PC-9 (cell line): ENCODE measurements at regions not wholly inside any gene's neighbourhood (a gene's known extent, or its start where the extent isn't known, plus 50 kb on each side); places are given as distances from the start of the nearest gene placed in this dataset.

ENCODE experiments used
- EZH2 ChIP-seq: fragments of 200-600 bp; sonication (generic); IDR thresholded peaks from 2 replicates; pipeline ENCODE4 v1.8.0; 2017; ENCODE audit warnings: antibody characterized with exemption, low read depth
- TF ChIP-seq, protein P1 (sequence below): fragments of 200-600 bp; sonication (generic); conservative IDR thresholded peaks from 2 replicates; pipeline ENCODE4 v1.6.1; 2017; ENCODE audit warnings: mixed run types, antibody characterized with exemption, mild to moderate bottlenecking, moderate library complexity

DNA sequence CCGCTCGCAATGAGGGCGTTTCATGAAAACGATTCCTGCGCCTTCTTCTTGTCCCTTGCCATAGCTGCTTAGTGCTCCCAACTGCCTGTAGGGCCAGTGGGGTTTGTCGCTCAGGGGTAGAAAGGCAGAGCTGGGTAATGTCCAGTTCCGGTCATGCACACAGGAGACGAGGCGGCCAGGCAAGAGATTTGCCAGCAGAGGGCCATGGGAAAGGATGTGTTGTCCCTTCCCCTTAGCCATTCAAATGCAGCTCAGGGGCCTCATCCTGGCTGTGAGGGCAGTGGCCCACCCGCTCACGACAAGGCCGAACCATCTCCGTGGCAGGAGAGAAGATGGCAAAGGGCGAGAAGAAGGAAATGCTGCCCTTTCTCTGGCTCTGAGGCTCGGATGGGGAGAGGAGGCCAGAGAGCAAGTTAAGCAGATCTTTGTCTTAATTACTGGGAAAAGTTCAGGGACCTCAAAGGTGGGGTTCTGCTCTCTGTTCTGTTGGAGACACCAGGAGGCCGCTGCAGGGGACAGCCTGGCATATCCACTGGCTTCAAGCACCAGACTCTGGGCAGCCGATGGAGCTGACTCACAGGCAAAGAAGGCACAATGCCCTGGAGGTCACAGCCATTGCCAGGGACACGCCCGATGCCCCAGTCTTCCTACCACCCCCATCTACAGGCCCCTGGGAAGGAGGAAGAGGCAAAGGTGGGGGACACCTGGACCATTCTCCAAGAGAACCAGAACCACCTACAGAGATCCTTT, 534.8 kb upstream of the MGMT start:
- TF ChIP-seq, protein P1, sequence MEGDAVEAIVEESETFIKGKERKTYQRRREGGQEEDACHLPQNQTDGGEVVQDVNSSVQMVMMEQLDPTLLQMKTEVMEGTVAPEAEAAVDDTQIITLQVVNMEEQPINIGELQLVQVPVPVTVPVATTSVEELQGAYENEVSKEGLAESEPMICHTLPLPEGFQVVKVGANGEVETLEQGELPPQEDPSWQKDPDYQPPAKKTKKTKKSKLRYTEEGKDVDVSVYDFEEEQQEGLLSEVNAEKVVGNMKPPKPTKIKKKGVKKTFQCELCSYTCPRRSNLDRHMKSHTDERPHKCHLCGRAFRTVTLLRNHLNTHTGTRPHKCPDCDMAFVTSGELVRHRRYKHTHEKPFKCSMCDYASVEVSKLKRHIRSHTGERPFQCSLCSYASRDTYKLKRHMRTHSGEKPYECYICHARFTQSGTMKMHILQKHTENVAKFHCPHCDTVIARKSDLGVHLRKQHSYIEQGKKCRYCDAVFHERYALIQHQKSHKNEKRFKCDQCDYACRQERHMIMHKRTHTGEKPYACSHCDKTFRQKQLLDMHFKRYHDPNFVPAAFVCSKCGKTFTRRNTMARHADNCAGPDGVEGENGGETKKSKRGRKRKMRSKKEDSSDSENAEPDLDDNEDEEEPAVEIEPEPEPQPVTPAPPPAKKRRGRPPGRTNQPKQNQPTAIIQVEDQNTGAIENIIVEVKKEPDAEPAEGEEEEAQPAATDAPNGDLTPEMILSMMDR, result no peak
- no peak for TF ChIP-seq EZH2
